OCI-LY1 (cell line): ENCODE measurements at regions not wholly inside any gene's neighbourhood (a gene's known extent, or its start where the extent isn't known, plus 50 kb on each side); places are given as distances from the start of the nearest gene placed in this dataset.

Experiments
- H2AFZ ChIP-seq: fragments of 200-600 bp; sonication (generic), shearing (Covaris generic); 2 replicates; pipeline ENCODE4 v1.6.0; 2014; ENCODE audit warnings: antibody characterized with exemption, mild to moderate bottlenecking, low read length
- H3F3A ChIP-seq: fragments of 200-600 bp; sonication (generic), shearing (Covaris generic); 2 replicates; pipeline ENCODE4 v1.6.0; 2014; ENCODE audit warnings: mild to moderate bottlenecking, antibody characterized with exemption, low read length, moderate library complexity; ENCODE audit not compliant: insufficient read depth
- H3K27ac ChIP-seq: fragments of 200-600 bp; sonication (generic); 2 replicates; pipeline ENCODE4 v1.5.1; 2014; ENCODE audit warnings: low read length, mixed run types, mild to moderate bottlenecking, low read depth; ENCODE audit not compliant: poor library complexity, severe bottlenecking
- H3K27me3 ChIP-seq: fragments of 200-600 bp; sonication (generic); 2 replicates; pipeline ENCODE4 v1.6.0; 2014; ENCODE audit warnings: antibody characterized with exemption, mild to moderate bottlenecking, low read length, moderate library complexity; ENCODE audit not compliant: insufficient read depth
- H3K36me3 ChIP-seq: fragments of 200-600 bp; sonication (generic); 2 replicates; pipeline ENCODE4 v1.6.1; 2014; ENCODE audit warnings: mild to moderate bottlenecking, antibody characterized with exemption, low read length, moderate library complexity, mixed read lengths; ENCODE audit not compliant: insufficient read depth
- H3K4me1 ChIP-seq: fragments of 200-600 bp; sonication (generic); 2 replicates; pipeline ENCODE4 v1.5.1; 2014; ENCODE audit warnings: mild to moderate bottlenecking, low read length, moderate library complexity; ENCODE audit not compliant: insufficient read depth, severe bottlenecking
- H3K4me2 ChIP-seq: fragments of 200-600 bp; sonication (generic), shearing (Covaris generic); 2 replicates; pipeline ENCODE4 v1.6.1; 2014; ENCODE audit warnings: low read length
- H3K4me3 ChIP-seq: fragments of 200-600 bp; sonication (generic); 2 replicates; pipeline ENCODE4 v1.5.1; 2014; ENCODE audit warnings: low read length, low read depth, mild to moderate bottlenecking, mixed read lengths; ENCODE audit not compliant: poor library complexity, severe bottlenecking
- H3K79me2 ChIP-seq: fragments of 200-600 bp; shearing (Covaris generic); 2 replicates; pipeline ENCODE4 v1.6.1; 2016; ENCODE audit warnings: mixed run types, low read length, mixed read lengths; ENCODE audit not compliant: insufficient read depth
- H3K9ac ChIP-seq: fragments of 200-600 bp; sonication (generic), shearing (Covaris generic); 2 replicates; pipeline ENCODE4 v1.6.1; 2014; ENCODE audit warnings: mild to moderate bottlenecking, low read length, mixed read lengths
- H3K9me2 ChIP-seq: fragments of 200-600 bp; sonication (generic), shearing (Covaris generic); 2 replicates; pipeline ENCODE4 v1.6.1; 2014; ENCODE audit warnings: low read depth, mild to moderate bottlenecking, low read length, mixed read lengths
- H3K9me3 ChIP-seq: fragments of 200-600 bp; shearing (Covaris generic); 2 replicates; pipeline ENCODE4 v1.6.1; 2014; ENCODE audit warnings: low read length, mixed read lengths
- H4K20me1 ChIP-seq: fragments of 200-600 bp; sonication (generic), shearing (Covaris generic); 2 replicates; pipeline ENCODE4 v1.6.0; 2016; ENCODE audit warnings: mild to moderate bottlenecking, low read length; ENCODE audit not compliant: insufficient read depth
- CTCF ChIP-seq: fragments of 200-600 bp; sonication (generic), shearing (Covaris generic); IDR thresholded peaks from 2 replicates; pipeline ENCODE4 v1.5.1; 2017; ENCODE audit warnings: mild to moderate bottlenecking, antibody characterized with exemption, low read length, moderate library complexity, mixed read lengths
- EZH2 ChIP-seq: fragments of 200-600 bp; sonication (generic), shearing (Covaris generic); IDR thresholded peaks from 2 replicates; pipeline ENCODE4 v1.8.0; 2017; ENCODE audit warnings: borderline replicate concordance, mixed run types, mild to moderate bottlenecking, antibody characterized with exemption, low read length, moderate library complexity, mixed read lengths

- Histone ChIP-seq H3K27ac (no peak overlapping the region), H2AFZ (no peak overlapping the region), H3K9ac (no peak overlapping the region), H3K9me3 (no peaks in the 10 kb centered on the region), H3K79me2 (no peaks in the 10 kb centered on the region), H3K4me2 (no peak overlapping the region), H4K20me1 (no peaks in the 10 kb centered on the region), H3K9me2 (no peaks in the 10 kb centered on the region), H3F3A (no peaks in the 10 kb centered on the region), H3K36me3 (no peaks in the 10 kb centered on the region), H3K4me1 (no peaks in the 10 kb centered on the region), H3K4me3 (no peak overlapping the region), H3K27me3 (0 out of 2 replicates have a peak, but pooled peaks cover 5% of the 10 kb centered on the region)
- TF ChIP-seq EZH2, result no peak
- TF ChIP-seq CTCF, result no peak
Observed at GRCh38 chr16:86395477-86395876, 114.8 kb upstream of the FOXF1 start.

GRCh38 chr16:86396422-86396821, 113.9 kb upstream of the FOXF1 start:
- Histone ChIP-seq H3K4me1 (no peaks in the 10 kb centered on the region), H2AFZ (no peak overlapping the region), H3K4me2 (no peak overlapping the region), H3K27me3 (0 out of 2 replicates have a peak, but pooled peaks cover 5% of the 10 kb centered on the region), H3K79me2 (no peaks in the 10 kb centered on the region), H4K20me1 (no peaks in the 10 kb centered on the region), H3K9me3 (no peaks in the 10 kb centered on the region), H3K36me3 (no peaks in the 10 kb centered on the region), H3F3A (no peaks in the 10 kb centered on the region), H3K9ac (no peak overlapping the region), H3K4me3 (no peak overlapping the region), H3K27ac (no peak overlapping the region), H3K9me2 (no peaks in the 10 kb centered on the region)
- TF ChIP-seq EZH2, result no peak
- no peak for TF ChIP-seq CTCF

GRCh38 chr16:86396901-86397311, 113.4 kb upstream of the FOXF1 start:
- Histone ChIP-seq H3K27ac (no peak overlapping the region), H3K36me3 (no peaks in the 10 kb centered on the region), H4K20me1 (no peaks in the 10 kb centered on the region), H3K9me3 (no peaks in the 10 kb centered on the region), H3F3A (no peaks in the 10 kb centered on the region), H3K9me2 (no peaks in the 10 kb centered on the region), H3K4me2 (no peak overlapping the region), H2AFZ (no peak overlapping the region), H3K79me2 (no peaks in the 10 kb centered on the region), H3K4me1 (no peaks in the 10 kb centered on the region), H3K9ac (no peak overlapping the region), H3K27me3 (0 out of 2 replicates have a peak, but pooled peaks cover 5% of the 10 kb centered on the region), H3K4me3 (no peak overlapping the region)
- TF ChIP-seq CTCF (no peak), EZH2 (no peak)
